Activated naive CD4-positive, alpha-beta T cell (primary cell): ENCODE measurements at regions not wholly inside any gene's neighbourhood (a gene's known extent, or its start where the extent isn't known, plus 50 kb on each side); places are given as distances from the start of the nearest gene placed in this dataset.

Source experiments
- DNase-seq, 4 experiments: peaks; one replicate each; lab custom pipeline; 2025; lab: John Stamatoyannopoulos, UW

DNA sequence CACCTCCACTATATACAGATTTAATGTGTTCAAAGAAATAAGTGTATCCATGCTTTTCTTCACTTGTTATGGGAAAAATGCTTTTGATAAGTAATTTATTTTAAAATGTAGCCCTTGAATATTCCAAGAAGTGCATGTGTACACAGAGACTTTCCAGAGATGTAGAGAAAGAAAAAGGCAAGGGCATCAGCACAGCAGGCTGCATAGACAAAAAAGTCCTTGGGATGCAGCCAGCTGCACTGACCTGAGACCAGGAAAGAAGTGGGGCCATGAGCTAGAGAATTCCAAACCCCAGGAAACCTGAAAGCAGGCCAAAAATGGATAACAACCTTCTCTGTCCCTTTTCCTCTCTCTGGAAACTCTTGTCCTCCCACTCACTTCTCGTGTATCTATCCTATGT lies 51.6 kb upstream of the PRDM8 start:
- no peak for DNase-seq

DNA sequence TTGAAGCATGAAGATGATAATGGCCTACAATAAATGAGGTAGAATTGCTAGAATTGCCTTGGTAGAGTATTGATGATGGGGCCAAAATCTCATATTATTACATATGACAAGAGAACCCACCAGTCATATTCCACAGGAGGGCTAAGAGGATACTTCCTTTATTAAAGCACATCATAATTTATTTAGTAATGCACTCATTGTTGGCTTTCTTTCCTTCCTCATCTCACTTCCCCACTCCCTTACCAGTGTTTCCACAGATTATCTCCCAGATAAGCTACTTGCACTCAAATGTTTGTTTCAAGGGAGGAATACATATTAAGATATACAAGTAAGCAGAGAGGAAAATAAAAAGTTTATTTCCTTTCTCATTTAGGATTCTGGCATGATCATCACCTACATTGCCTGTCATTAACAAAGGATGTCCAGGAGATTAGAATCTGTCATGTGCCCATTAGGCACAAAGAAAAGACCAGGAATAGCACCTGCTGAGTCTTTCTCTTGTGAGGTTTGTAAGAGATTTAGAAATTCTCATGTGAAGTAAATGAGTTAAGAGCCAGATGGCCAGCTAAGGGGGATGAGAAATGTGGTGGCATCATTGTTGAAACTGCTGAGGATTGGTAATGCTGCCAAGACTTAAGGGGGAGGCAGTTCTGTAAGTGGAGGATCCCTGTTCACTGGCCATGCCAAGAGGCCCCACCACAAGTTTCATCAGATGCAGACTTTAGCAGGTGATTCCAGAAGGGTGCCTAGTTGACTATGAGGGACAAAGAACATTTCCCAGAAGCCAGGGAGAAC lies 52.4 kb upstream of the PRDM8 start:
- DNase-seq, result no peak

- DNase-seq, result no peak
Measured at GRCh38 chr4:80143307-80143679, 54.0 kb upstream of the PRDM8 start.

GRCh38 chr4:80142394-80143306 lies 54.7 kb upstream of the PRDM8 start:
- DNase-seq, result no peak

DNA sequence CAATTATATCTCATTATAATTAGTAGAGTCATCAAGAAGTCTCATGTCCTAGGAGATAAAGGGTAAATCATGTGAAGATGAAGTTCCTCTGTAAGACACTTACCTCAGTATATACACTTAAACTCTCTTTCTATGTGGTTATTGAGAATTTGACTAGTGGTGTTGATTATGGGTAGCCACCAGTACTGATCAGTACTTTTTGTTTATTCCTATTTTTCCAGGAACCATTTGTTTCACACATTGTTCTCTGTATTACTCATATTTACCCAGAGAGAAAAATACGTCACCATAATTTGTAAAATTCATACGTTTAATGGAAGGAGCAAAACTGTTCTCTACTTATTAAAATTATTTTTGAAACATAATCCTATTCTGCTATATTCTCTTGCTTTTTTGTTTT lies 55.8 kb upstream of the PRDM8 start:
- no peak for DNase-seq

GRCh38 chr4:80140194-80140593 lies 57.1 kb upstream of the PRDM8 start:
- no peak for DNase-seq

DNA sequence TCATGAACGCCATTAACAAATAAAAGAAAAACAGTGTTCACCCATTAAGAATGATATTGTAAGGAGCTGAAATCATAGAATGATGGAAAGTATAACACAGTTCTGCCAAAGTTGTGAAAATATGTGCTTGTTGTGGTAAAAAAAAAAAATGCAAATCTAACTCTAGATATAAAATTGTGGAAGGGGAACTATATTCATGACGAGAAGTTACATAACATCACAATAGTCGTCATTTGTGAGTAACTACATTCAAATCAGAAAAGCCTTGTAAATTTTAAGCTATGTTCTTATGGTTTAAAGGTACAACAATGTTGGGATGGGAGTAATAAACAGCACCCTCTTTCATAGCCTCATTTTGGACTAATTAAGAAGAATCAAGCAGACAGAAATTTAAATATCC lies 57.6 kb upstream of the PRDM8 start:
- DNase-seq, result no peak

DNA sequence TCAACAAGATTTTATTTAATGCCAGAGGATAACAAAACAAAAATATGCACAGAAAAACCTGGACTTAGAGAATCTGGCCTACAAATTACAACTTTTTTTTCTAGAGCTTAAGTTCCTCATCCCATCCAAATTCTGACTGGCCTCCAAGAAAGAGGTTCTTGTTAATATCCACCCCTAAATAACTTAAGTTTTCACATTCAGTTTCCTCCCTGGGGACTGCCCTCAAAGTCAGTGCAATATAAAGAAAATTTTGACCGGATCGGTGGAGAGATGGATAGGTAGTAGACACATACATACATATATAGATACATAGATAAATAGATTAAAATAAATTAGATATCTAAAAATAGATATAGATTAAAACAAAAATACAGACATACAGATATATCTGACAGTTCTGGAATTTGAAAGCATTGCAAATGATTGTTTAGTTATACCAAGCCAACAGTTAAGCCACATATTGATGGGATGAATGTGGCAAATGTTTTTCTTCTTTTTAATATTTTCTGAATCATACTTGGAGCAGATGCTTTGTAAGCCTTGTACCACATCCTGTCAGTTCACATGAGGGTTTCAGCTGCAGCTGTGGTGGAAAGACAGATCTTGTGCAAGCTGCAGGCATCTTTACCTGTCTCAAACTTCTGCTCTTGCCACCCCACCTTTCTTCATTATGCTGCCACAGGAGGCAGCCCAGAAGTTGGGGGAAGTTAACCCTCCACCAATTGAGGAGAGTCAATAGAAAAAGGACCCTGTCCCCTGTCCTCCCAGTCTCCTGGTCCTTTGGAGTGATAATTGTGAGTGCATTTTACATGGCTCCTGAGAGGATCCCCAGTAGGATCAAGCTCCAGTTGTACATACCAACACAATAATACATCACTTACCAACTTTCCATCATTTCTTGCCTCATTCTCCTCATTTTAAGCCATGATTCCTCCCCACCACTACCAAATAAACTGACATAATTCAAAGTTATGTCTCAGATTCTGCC lies 58.5 kb upstream of the PRDM8 start:
- DNase-seq, result peak in 2 of 4 experiments; percentile 15 to 30

DNA sequence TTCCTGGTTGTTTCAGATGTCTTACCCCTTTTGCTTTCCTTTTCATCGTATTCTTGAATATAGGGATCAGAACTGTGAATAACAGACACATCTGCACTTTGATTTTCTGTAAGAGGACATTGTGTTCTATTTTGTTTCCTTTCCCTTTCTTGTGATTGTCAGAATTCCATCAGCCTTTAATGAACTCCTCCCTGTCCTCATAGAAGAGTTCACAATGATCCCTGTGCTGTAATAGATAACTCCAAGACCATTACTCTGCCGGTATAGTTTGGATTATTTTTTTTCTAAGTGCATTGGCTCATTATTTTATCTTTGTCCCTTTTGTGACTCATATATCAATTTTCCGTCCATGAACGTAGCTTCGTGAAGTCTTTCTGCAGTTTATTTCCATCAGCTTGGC lies 59.7 kb upstream of the PRDM8 start:
- DNase-seq, result no peak

- DNase-seq, result no peak
Measured at GRCh38 chr4:80136270-80136669, 61.0 kb upstream of the PRDM8 start.

- no peak for DNase-seq
Measured at GRCh38 chr4:80135702-80136058, 61.6 kb upstream of the PRDM8 start.

GRCh38 chr4:80134936-80135701 lies 62.1 kb upstream of the ANTXR2 start:
- DNase-seq, result no peak

- no peak for DNase-seq
Measured at GRCh38 chr4:80133240-80133783, 60.3 kb upstream of the ANTXR2 start.

GRCh38 chr4:80129785-80130184 lies 56.8 kb upstream of the ANTXR2 start:
- DNase-seq, result no peak

GRCh38 chr4:80128941-80129340 lies 55.9 kb upstream of the ANTXR2 start:
- DNase-seq, result no peak

DNA sequence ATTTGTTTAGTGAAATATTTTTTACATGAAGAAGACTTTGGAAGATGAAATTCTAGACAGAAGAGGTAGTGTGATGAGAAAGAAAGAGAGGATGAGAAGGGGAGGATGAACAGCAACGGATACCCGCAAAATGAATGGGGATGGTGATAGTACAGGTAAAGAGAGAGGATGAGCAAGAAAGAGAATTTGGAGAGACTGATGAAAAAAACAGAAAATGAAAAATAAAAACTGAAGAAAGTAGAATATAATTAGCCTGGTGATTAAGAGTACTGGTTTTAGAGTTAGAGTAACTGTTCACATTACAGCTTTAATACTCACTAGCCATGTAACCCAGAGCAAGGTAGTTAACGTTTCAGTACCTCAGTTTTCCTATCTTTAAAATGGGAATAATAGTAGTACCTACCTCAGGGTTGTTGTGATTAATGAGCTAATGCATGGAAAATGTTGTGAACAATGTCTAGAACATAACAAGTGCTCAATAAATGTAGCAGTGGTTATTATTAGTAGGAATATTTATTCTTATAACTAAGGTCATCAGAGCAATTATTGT lies 54.9 kb upstream of the ANTXR2 start:
- no peak for DNase-seq

GRCh38 chr4:80126435-80126834 lies 53.4 kb upstream of the ANTXR2 start:
- DNase-seq, result no peak

- DNase-seq, result peak in 1 of 4 experiments; percentile 1
Measured at GRCh38 chr4:80125252-80126177, 52.5 kb upstream of the ANTXR2 start.
